ENCODE measurements at regions not wholly inside any gene's neighbourhood (a gene's known extent, or its start where the extent isn't known, plus 50 kb on each side); places are given as distances from the start of the nearest gene placed in this dataset.
"Not testable (repeated sequence)": the region's sequence is repeated elsewhere in the genome, so short reads cannot be mapped to it uniquely, and the experiment has no call there.

DNA sequence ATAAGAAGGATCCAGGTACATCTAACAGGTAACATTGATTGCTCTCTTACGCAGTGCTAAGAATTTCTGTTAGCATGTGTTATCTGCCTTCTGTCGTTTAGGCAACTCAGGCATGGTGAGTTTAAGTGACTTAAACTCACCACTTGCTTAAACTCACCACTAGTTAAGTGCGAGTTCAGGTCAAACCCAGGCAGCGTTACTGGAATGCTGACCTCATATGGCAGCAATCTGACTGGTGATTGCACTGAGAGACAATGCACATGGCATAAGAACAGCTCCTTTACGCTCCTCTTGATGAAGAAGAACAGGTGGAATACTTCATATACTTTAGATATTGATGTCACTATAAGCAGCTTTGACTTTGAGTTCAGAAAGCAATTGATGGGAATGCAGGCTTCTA lies 954.1 kb downstream of the SOCS6 start:
- H3K27ac Mint-ChIP-seq: no peak overlapping the region
- H3K9me3 Mint-ChIP-seq: no peaks in the 10 kb centered on the region
- no peaks in the 10 kb centered on the region for H3K36me3 Mint-ChIP-seq (ENCODE audit: low read depth)
- no peaks in the 10 kb centered on the region for H3K27me3 Mint-ChIP-seq (ENCODE audit: low read depth)
- no peaks in the 10 kb centered on the region for H3K4me1 Mint-ChIP-seq (ENCODE audit: low read depth)
- intact Hi-C loops (cut with micrococcal nuclease): no loop called here
- CTCF ChIA-PET: no interaction called here
- DNase-seq: no peak
- H3K4me3 Mint-ChIP-seq: no peak overlapping the region

DNA sequence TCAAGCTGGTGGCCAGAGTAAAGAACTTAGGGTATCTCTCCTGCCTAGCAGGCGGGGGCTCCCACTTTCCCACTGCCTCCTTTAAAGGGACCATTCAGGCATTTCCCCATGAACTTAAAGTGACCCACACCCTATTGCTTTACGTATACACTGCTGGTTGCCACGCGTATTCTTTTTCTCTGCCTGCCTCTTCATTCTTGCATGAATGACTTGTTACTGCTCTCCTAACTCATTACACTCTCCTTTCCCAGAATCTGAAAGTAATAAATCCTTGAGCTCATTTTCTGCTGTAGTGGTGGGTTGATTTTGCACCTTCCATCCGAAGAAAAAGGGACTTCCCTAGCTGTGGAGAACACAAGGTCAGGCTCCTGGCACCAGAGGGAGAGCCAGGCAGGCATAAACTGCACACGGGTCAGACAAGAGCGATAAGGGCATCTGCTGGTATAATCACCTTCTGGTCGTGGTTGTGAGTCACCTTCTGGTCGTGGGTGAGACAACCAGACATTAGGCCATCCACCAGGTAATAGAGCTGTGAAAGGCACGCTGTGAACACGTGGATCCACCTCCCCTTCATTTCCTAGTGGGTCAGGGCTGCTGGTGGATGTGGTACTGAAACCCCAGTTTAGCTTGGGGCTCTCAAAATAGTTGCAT lies 950.3 kb downstream of the SOCS6 start:
- Mint-ChIP-seq H3K27me3 (ENCODE audit: low read depth) (no peaks in the 10 kb centered on the region), H3K36me3 (ENCODE audit: low read depth) (no peaks in the 10 kb centered on the region), H3K27ac (no peak overlapping the region), H3K4me1 (ENCODE audit: low read depth) (peaks cover 2% of the 10 kb centered on the region), H3K4me3 (no peak overlapping the region), H3K9me3 (no peaks in the 10 kb centered on the region)
- CTCF ChIA-PET: no interaction called here
- intact Hi-C loops (cut with micrococcal nuclease): no loop called here
- no peak for DNase-seq

GRCh38 chr18:71237641-71238040 lies 948.8 kb downstream of the SOCS6 start:
- H3K27me3 Mint-ChIP-seq (ENCODE audit: low read depth): no peaks in the 10 kb centered on the region
- H3K9me3 Mint-ChIP-seq: no peaks in the 10 kb centered on the region
- no peak overlapping the region for H3K27ac Mint-ChIP-seq
- CTCF ChIA-PET: no interaction called here
- intact Hi-C loops (cut with micrococcal nuclease): no loop called here
- H3K4me1 Mint-ChIP-seq (ENCODE audit: low read depth): peaks cover 2% of the 10 kb centered on the region
- no peak overlapping the region for H3K4me3 Mint-ChIP-seq
- no peaks in the 10 kb centered on the region for H3K36me3 Mint-ChIP-seq (ENCODE audit: low read depth)
- DNase-seq: no peak

DNA sequence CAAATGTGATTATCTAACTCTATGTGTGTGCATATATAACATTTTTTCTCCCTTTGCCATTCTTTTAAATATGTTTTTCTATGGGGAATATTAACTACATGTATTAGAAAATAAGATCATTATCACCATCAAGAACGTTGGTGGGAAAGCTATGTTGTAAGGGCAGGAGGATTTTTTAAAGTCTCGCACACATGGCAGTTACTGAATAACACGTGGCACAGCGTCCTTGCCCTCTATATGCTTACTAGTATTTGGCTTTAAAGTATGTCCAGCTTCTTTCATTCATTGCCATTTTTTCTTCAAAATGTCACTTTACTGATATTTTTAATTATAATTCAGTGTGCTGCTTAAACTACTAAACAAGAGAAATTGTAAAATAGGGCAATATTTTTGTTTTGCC lies 944.3 kb downstream of the SOCS6 start:
- CTCF ChIA-PET: no interaction called here
- intact Hi-C loops (cut with micrococcal nuclease): no loop called here
- H3K9me3 Mint-ChIP-seq: no peaks in the 10 kb centered on the region
- DNase-seq: no peak
- H3K36me3 Mint-ChIP-seq (ENCODE audit: low read depth): no peaks in the 10 kb centered on the region
- peaks cover 2% of the 10 kb centered on the region for H3K4me1 Mint-ChIP-seq (ENCODE audit: low read depth)
- no peak overlapping the region for H3K27ac Mint-ChIP-seq
- no peaks in the 10 kb centered on the region for H3K27me3 Mint-ChIP-seq (ENCODE audit: low read depth)
- no peak overlapping the region for H3K4me3 Mint-ChIP-seq

DNA sequence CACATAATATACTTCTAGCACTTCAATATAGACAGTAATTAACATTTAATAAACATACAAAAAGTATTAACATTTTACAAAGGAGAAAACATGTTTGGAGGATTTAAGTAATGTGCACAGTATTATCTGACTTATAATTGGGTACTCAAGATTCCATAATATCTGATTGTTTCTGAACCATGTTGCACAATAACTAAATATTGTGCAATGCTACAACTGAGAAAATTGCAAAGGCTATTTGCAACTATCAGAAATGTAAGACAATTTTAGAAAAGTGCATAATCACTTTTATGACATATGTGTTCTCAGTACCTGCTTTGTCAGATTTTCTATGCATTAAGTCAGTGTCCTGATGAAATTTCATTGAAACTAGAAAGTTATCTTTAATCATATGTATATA lies 934.6 kb downstream of the SOCS6 start:
- Mint-ChIP-seq H3K9me3 (no peaks in the 10 kb centered on the region), H3K27me3 (ENCODE audit: low read depth) (no peaks in the 10 kb centered on the region), H3K27ac (no peak overlapping the region), H3K36me3 (ENCODE audit: low read depth) (no peaks in the 10 kb centered on the region), H3K4me3 (no peak overlapping the region), H3K4me1 (ENCODE audit: low read depth) (no peaks in the 10 kb centered on the region)
- CTCF ChIA-PET: no interaction called here
- intact Hi-C loops (cut with micrococcal nuclease): loop anchor here (5.0 kb wide), 1 partner anchor 626 kb away; no protein-coding TSS in a partner anchor
- no peak for DNase-seq

GRCh38 chr18:71221405-71221804 lies 932.6 kb downstream of the SOCS6 start:
- Mint-ChIP-seq H3K4me1 (ENCODE audit: low read depth) (no peaks in the 10 kb centered on the region), H3K36me3 (ENCODE audit: low read depth) (no peaks in the 10 kb centered on the region), H3K27ac (no peak overlapping the region), H3K4me3 (no peak overlapping the region), H3K27me3 (ENCODE audit: low read depth) (no peaks in the 10 kb centered on the region), H3K9me3 (no peaks in the 10 kb centered on the region)
- CTCF ChIA-PET: no interaction called here
- DNase-seq: no peak
- intact Hi-C loops (cut with micrococcal nuclease): loop anchor here (5.0 kb wide), 1 partner anchor 624 kb away; no protein-coding TSS in a partner anchor

DNA sequence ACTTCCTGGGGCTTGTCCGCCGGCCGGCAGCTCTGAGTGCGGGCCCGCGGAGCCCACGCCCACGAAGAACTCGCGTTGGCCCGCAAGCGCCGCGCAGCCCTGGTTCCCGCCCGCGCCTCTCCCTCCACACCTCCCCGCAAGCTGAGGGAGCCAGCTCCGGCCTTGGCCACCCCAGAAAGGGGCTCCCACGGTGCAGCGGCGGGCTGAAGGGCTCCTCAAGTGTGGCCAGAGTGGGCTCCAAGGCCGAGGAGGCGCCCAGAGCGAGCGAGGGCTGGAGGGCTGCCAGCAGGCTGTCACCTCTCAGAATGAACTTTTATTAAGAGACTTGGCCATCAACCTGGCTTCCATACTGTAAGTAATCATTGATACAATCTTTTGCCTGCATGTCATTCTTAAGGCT lies 923.9 kb downstream of the SOCS6 start:
- DNase-seq; H3K36me3 Mint-ChIP-seq (ENCODE audit: low read depth); H3K4me3 Mint-ChIP-seq; CTCF ChIA-PET; H3K4me1 Mint-ChIP-seq (ENCODE audit: low read depth); H3K9me3 Mint-ChIP-seq; H3K27me3 Mint-ChIP-seq (ENCODE audit: low read depth); H3K27ac Mint-ChIP-seq; intact Hi-C loops (cut with micrococcal nuclease): not testable (repeated sequence)

- no peaks in the 10 kb centered on the region for H3K4me1 Mint-ChIP-seq (ENCODE audit: low read depth)
- intact Hi-C loops (cut with micrococcal nuclease): no loop called here
- H3K27me3 Mint-ChIP-seq (ENCODE audit: low read depth): peaks cover 4% of the 10 kb centered on the region
- H3K4me3 Mint-ChIP-seq: no peak overlapping the region
- no peak overlapping the region for H3K27ac Mint-ChIP-seq
- H3K9me3 Mint-ChIP-seq: no peaks in the 10 kb centered on the region
- no peak for DNase-seq
- H3K36me3 Mint-ChIP-seq (ENCODE audit: low read depth): no peaks in the 10 kb centered on the region
- CTCF ChIA-PET: no interaction called here
Observed at GRCh38 chr18:71212222-71212621, 923.4 kb downstream of the SOCS6 start.

- Mint-ChIP-seq H3K27me3 (ENCODE audit: low read depth) (peaks cover 4% of the 10 kb centered on the region), H3K4me1 (ENCODE audit: low read depth) (no peaks in the 10 kb centered on the region), H3K36me3 (ENCODE audit: low read depth) (no peaks in the 10 kb centered on the region), H3K27ac (no peak overlapping the region), H3K4me3 (no peak overlapping the region), H3K9me3 (no peaks in the 10 kb centered on the region)
- CTCF ChIA-PET: no interaction called here
- no peak for DNase-seq
- intact Hi-C loops (cut with micrococcal nuclease): no loop called here
Observed at GRCh38 chr18:71209944-71210343, 921.1 kb downstream of the SOCS6 start.

GRCh38 chr18:71194438-71194837 lies 905.6 kb downstream of the SOCS6 start:
- intact Hi-C loops (cut with micrococcal nuclease): no loop called here
- Mint-ChIP-seq H3K36me3 (ENCODE audit: low read depth) (no peaks in the 10 kb centered on the region), H3K4me3 (no peak overlapping the region), H3K27ac (no peak overlapping the region), H3K9me3 (no peaks in the 10 kb centered on the region), H3K27me3 (ENCODE audit: low read depth) (no peaks in the 10 kb centered on the region), H3K4me1 (ENCODE audit: low read depth) (no peaks in the 10 kb centered on the region)
- CTCF ChIA-PET: no interaction called here
- no peak for DNase-seq

- no peaks in the 10 kb centered on the region for H3K27me3 Mint-ChIP-seq (ENCODE audit: low read depth)
- no peaks in the 10 kb centered on the region for H3K4me1 Mint-ChIP-seq (ENCODE audit: low read depth)
- no peaks in the 10 kb centered on the region for H3K36me3 Mint-ChIP-seq (ENCODE audit: low read depth)
- H3K4me3 Mint-ChIP-seq: no peak overlapping the region
- CTCF ChIA-PET: no interaction called here
- H3K27ac Mint-ChIP-seq: no peak overlapping the region
- H3K9me3 Mint-ChIP-seq: no peaks in the 10 kb centered on the region
- intact Hi-C loops (cut with micrococcal nuclease): no loop called here
- DNase-seq: no peak
Observed at GRCh38 chr18:71189581-71189980, 900.7 kb downstream of the SOCS6 start.

GRCh38 chr18:71168557-71169145 lies 879.8 kb downstream of the SOCS6 start:
- Mint-ChIP-seq H3K9me3 (no peaks in the 10 kb centered on the region), H3K27me3 (ENCODE audit: low read depth) (peaks cover 4% of the 10 kb centered on the region), H3K4me1 (ENCODE audit: low read depth) (no peaks in the 10 kb centered on the region), H3K27ac (no peak overlapping the region), H3K36me3 (ENCODE audit: low read depth) (no peaks in the 10 kb centered on the region), H3K4me3 (no peak overlapping the region)
- intact Hi-C loops (cut with micrococcal nuclease): no loop called here
- CTCF ChIA-PET: no interaction called here
- DNase-seq: no peak

GRCh38 chr18:71136487-71136886 lies 847.6 kb downstream of the SOCS6 start:
- H3K27me3 Mint-ChIP-seq (ENCODE audit: low read depth): no peaks in the 10 kb centered on the region
- CTCF ChIA-PET: no interaction called here
- no peak for DNase-seq
- H3K9me3 Mint-ChIP-seq: no peaks in the 10 kb centered on the region
- intact Hi-C loops (cut with micrococcal nuclease): no loop called here
- no peak overlapping the region for H3K27ac Mint-ChIP-seq
- H3K4me1 Mint-ChIP-seq (ENCODE audit: low read depth): no peaks in the 10 kb centered on the region
- no peak overlapping the region for H3K4me3 Mint-ChIP-seq
- no peaks in the 10 kb centered on the region for H3K36me3 Mint-ChIP-seq (ENCODE audit: low read depth)

Measured in activated naive CD4-positive, alpha-beta T cell treated with anti-CD3 and anti-CD28 coated beads for 36 hours (primary cell).